ENCODE measurements at regions not wholly inside any gene's neighbourhood (a gene's known extent, or its start where the extent isn't known, plus 50 kb on each side); places are given as distances from the start of the nearest gene placed in this dataset.
A peak's percentile ranks its signal among the peaks of the same experiment; 100 is the strongest.

DNA sequence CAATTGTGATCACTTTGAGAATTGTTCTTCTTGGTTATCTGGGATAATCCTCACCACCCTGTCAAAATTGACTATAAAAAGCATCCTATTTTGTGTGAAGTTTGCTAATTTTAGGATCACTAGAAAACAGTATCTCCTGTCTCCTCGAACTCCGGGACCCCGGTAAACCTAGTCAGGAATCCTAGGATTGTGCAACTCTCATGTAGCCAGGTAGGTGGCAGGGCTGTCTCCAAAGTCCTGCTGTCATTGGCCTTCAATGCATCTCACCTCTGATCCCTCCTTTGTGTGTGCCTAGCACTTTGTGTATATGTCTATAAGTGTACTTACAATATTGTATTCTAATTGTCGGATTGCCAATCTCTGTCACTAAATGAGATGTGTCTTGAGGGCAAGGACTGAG is 1564.8 kb downstream of the RPA4 start:
- H3K9me3 ChIP-seq (ENCODE audit: severe bottlenecking): no peaks in the 10 kb centered on the region
- no peak for ATAC-seq (ENCODE audit: low read depth)

GRCh38 chrX:98452456-98452855 is 1568.7 kb downstream of the RPA4 start:
- TF ChIP-seq CTCF (IDR thresholded peaks at IDR 0.05; ENCODE audit: poor library complexity, severe bottlenecking): no peak
- no peak overlapping the region for H3K27ac ChIP-seq (ENCODE audit: poor library complexity, severe bottlenecking)
- no peak overlapping the region for H3K4me3 ChIP-seq (ENCODE audit: severe bottlenecking)
- no peaks in the 10 kb centered on the region for H3K36me3 ChIP-seq (ENCODE audit: low read depth)
- ATAC-seq (ENCODE audit: low read depth): no peak
- no peaks in the 10 kb centered on the region for H3K27me3 ChIP-seq (ENCODE audit: insufficient read depth, poor library complexity, severe bottlenecking)
- H3K9me3 ChIP-seq (ENCODE audit: severe bottlenecking): no peaks in the 10 kb centered on the region
- H3K4me1 ChIP-seq (ENCODE audit: insufficient read depth, poor library complexity, severe bottlenecking): no peaks in the 10 kb centered on the region
- DNase-seq (ENCODE audit: low spot score): no peak

More for the DNA sequence above, 1564.8 kb downstream of the RPA4 start:
- Histone ChIP-seq H3K27me3 (ENCODE audit: insufficient read depth, poor library complexity, severe bottlenecking) (no peaks in the 10 kb centered on the region), H3K4me1 (ENCODE audit: insufficient read depth, poor library complexity, severe bottlenecking) (no peaks in the 10 kb centered on the region), H3K36me3 (ENCODE audit: low read depth) (no peaks in the 10 kb centered on the region), H3K4me3 (ENCODE audit: severe bottlenecking) (no peak overlapping the region), H3K27ac (ENCODE audit: poor library complexity, severe bottlenecking) (no peak overlapping the region)
- no peak for TF ChIP-seq CTCF (IDR thresholded peaks at IDR 0.05; ENCODE audit: poor library complexity, severe bottlenecking)
- DNase-seq (ENCODE audit: low spot score): no peak

- Histone ChIP-seq H3K36me3 (ENCODE audit: low read depth) (no peaks in the 10 kb centered on the region), H3K27ac (ENCODE audit: poor library complexity, severe bottlenecking) (no peak overlapping the region), H3K27me3 (ENCODE audit: insufficient read depth, poor library complexity, severe bottlenecking) (no peaks in the 10 kb centered on the region), H3K4me1 (ENCODE audit: insufficient read depth, poor library complexity, severe bottlenecking) (no peaks in the 10 kb centered on the region), H3K9me3 (ENCODE audit: severe bottlenecking) (no peaks in the 10 kb centered on the region), H3K4me3 (ENCODE audit: severe bottlenecking) (no peak overlapping the region)
- no peak for DNase-seq (ENCODE audit: low spot score)
- TF ChIP-seq CTCF (IDR thresholded peaks at IDR 0.05; ENCODE audit: poor library complexity, severe bottlenecking): no peak
- no peak for ATAC-seq (ENCODE audit: low read depth)
Observed at GRCh38 chrX:98459669-98460068, 1576.0 kb downstream of the RPA4 start.

DNA sequence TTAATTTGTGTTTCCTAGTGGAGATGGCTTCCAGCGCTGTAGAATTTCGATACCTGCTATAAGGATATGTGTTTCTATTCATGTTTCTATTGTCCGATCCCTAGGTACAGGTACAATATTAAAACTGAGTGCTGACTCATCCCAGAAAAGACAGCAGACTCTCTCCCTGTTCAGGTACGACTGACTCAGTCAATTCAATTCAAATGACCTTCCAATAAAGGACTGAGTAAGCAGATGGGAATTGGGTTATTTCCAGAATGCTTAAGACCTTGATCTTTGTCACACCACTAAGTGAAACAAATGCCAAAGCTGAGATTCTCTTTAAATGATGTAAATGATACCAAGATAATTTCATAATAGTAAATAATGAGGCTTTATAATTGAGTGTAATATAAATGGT is 1596.9 kb downstream of the RPA4 start:
- no peak for TF ChIP-seq CTCF (IDR thresholded peaks at IDR 0.05; ENCODE audit: poor library complexity, severe bottlenecking)
- ATAC-seq (ENCODE audit: low read depth): peak; percentile 45; the same call in 2 of the 3 replicates
- no peak for DNase-seq (ENCODE audit: low spot score)
- H3K4me1 ChIP-seq (ENCODE audit: insufficient read depth, poor library complexity, severe bottlenecking): no peaks in the 10 kb centered on the region
- no peaks in the 10 kb centered on the region for H3K9me3 ChIP-seq (ENCODE audit: severe bottlenecking)
- H3K27ac ChIP-seq (ENCODE audit: poor library complexity, severe bottlenecking): no peak overlapping the region
- no peak overlapping the region for H3K4me3 ChIP-seq (ENCODE audit: severe bottlenecking)
- no peaks in the 10 kb centered on the region for H3K36me3 ChIP-seq (ENCODE audit: low read depth)
- no peaks in the 10 kb centered on the region for H3K27me3 ChIP-seq (ENCODE audit: insufficient read depth, poor library complexity, severe bottlenecking)

DNA sequence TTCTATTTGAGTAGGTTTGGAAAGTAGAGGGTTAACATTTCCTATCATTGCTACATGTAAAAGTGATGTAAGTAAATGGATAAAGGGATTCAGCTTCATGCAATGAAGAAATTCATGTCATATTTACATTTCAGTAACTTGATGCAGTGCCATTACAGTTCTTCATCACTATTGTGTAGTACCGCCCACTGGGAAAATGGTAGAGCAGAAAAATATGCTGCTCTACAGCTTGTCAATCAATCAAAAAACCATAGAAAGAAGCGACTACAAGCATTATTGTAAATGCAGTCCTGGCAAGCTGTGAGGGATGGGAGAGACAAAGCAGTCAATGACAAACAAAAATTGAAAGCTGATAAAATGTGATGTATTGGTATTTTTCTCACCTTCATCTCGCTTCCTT is 1597.9 kb downstream of the RPA4 start:
- Histone ChIP-seq H3K4me1 (ENCODE audit: insufficient read depth, poor library complexity, severe bottlenecking) (no peaks in the 10 kb centered on the region), H3K4me3 (ENCODE audit: severe bottlenecking) (no peak overlapping the region), H3K27ac (ENCODE audit: poor library complexity, severe bottlenecking) (no peak overlapping the region), H3K36me3 (ENCODE audit: low read depth) (no peaks in the 10 kb centered on the region), H3K27me3 (ENCODE audit: insufficient read depth, poor library complexity, severe bottlenecking) (no peaks in the 10 kb centered on the region), H3K9me3 (ENCODE audit: severe bottlenecking) (no peaks in the 10 kb centered on the region)
- DNase-seq (ENCODE audit: low spot score) (no peak), ATAC-seq (ENCODE audit: low read depth) (no peak)
- no peak for TF ChIP-seq CTCF (IDR thresholded peaks at IDR 0.05; ENCODE audit: poor library complexity, severe bottlenecking)
